AG04450 (cell line): ENCODE measurements at regions not wholly inside any gene's neighbourhood (a gene's known extent, or its start where the extent isn't known, plus 50 kb on each side); places are given as distances from the start of the nearest gene placed in this dataset.

Source experiments
- CTCF ChIA-PET: fragments of 300-600, 350-600 bp; formaldehyde crosslinking; extraction: SDS; loops from one replicate; lab custom pipeline; 2022; ENCODE audit warnings: antibody characterized with exemption, inconsistent platforms; lab: Charles Lee
- POLR2A ChIA-PET: fragments of 350-600 bp; formaldehyde crosslinking; extraction: SDS; loops from one replicate; lab custom pipeline; 2021; ENCODE audit warnings: antibody characterized with exemption, inconsistent platforms; lab: Yijun Ruan, JAX
- DNase-seq: peaks from one replicate; pipeline ENCODE4 v3.0.0-alpha.2; 2011; ENCODE audit warnings: low read depth, low spot score
- H3K27ac ChIP-seq: one replicate; pipeline ENCODE4 v1.5.1; 2012; ENCODE audit warnings: low read depth, low read length, control low read depth
- H3K27me3 ChIP-seq: one replicate; pipeline ENCODE4 v1.6.0; 2012; ENCODE audit warnings: low read length; ENCODE audit not compliant: control insufficient read depth, insufficient read depth
- H3K4me3 ChIP-seq: 2 replicates; pipeline ENCODE4 v1.5.1; 2011; ENCODE audit warnings: mild to moderate bottlenecking, low read depth, low read length, control low read depth
- H3K9me3 ChIP-seq: 2 replicates; pipeline ENCODE4 v1.5.1; 2012; ENCODE audit warnings: low read length; ENCODE audit not compliant: control insufficient read depth, insufficient read depth
- TF ChIP-seq, protein P1 (sequence below): IDR thresholded peaks from 2 replicates; pipeline ENCODE4 v1.5.1; 2011; ENCODE audit warnings: low read depth, low read length, control low read depth, inconsistent platforms

DNA sequence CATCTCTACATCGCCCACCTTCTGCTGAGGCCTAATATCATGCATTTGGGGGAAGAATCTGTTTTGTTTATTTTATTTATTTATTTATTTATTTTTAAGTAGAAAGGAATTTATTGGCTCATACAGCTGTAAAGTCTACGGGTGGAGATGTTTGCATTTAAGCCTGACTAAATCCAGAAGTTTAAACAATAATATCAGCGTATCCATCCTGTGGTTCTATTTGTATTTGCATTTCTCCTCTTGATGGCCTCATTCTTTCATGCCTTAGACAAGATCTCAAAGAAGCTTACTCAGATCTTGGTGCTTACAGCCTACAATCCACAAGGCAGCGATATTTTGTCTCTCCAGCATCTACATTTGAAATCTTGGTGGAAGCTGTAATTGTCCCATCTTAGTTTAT lies 67.1 kb upstream of the CARD18 start:
- Histone ChIP-seq H3K27me3 (no peaks in the 10 kb centered on the region), H3K9me3 (no peaks in the 10 kb centered on the region), H3K27ac (no peak overlapping the region), H3K4me3 (no peak overlapping the region)
- POLR2A ChIA-PET = interaction anchor here (0.5 kb wide), 1 partner anchor 171 kb away, joined by 4 read pairs; the partner anchor contains the start of gene CASP1
- CTCF ChIA-PET = no interaction called here
- no peak for DNase-seq
- TF ChIP-seq, protein P1, sequence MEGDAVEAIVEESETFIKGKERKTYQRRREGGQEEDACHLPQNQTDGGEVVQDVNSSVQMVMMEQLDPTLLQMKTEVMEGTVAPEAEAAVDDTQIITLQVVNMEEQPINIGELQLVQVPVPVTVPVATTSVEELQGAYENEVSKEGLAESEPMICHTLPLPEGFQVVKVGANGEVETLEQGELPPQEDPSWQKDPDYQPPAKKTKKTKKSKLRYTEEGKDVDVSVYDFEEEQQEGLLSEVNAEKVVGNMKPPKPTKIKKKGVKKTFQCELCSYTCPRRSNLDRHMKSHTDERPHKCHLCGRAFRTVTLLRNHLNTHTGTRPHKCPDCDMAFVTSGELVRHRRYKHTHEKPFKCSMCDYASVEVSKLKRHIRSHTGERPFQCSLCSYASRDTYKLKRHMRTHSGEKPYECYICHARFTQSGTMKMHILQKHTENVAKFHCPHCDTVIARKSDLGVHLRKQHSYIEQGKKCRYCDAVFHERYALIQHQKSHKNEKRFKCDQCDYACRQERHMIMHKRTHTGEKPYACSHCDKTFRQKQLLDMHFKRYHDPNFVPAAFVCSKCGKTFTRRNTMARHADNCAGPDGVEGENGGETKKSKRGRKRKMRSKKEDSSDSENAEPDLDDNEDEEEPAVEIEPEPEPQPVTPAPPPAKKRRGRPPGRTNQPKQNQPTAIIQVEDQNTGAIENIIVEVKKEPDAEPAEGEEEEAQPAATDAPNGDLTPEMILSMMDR = no peak

DNA sequence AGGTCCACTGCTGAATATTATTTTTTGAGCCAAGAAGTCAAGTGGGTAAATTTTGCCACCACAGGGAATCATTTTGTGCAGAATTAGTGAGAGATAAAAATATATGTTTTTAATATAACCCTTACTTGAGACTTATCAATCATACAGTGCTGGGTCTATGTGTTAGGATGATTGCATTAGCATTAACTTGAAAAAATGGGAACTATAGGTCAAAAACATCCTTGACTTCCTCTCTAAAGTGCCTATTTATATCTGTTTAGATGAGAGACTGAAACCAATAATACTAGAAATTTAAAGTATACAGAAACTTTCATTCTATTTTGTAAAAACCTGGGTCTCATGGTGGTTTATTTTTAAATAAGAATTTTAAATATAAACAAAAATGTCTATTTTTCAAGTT lies 65.1 kb upstream of the CARD18 start:
- H3K27me3 ChIP-seq = no peaks in the 10 kb centered on the region
- TF ChIP-seq, protein P1 = no peak
- H3K27ac ChIP-seq = no peak overlapping the region
- no peak overlapping the region for H3K4me3 ChIP-seq
- no peaks in the 10 kb centered on the region for H3K9me3 ChIP-seq
- ChIA-PET CTCF (no interaction called here), POLR2A (no interaction called here)
- DNase-seq = no peak

DNA sequence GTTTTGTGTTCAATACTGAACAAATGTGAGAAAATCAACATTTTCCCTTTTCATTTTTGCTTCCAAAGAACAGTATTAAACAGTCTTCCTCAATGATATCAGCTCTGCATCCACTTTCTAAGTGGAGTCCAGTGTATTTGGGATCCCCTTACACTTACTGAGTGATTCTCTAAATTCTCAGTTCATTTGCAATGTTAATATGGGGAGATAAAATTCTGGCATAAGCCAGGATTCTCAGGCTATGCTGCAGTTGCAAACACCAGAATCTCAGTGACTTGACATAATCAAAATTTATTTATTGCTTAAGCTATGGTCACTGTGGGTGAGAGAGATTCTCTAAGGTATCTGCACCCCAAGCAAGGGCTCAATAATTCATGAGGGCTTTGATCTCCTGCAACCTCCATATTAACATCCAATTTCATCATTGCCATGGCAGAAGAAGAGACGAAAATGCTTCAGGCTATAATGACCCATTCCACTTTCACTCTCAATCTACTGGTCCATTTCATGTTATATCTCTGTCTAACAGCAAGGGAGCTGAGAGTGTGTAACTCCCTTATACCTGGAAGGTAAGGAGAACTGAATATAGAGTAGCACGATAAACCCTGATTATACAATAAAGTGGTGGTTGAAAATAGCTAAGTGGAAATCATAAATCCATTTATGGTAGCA lies 64.1 kb upstream of the CARD18 start:
- CTCF ChIA-PET = interaction anchor here (0.6 kb wide), 1 partner anchor 23 kb away, joined by 5 read pairs; no protein-coding TSS in a partner anchor
- H3K4me3 ChIP-seq = no peak overlapping the region
- POLR2A ChIA-PET = no interaction called here
- TF ChIP-seq, protein P1 = no peak
- no peak overlapping the region for H3K27ac ChIP-seq
- no peaks in the 10 kb centered on the region for H3K27me3 ChIP-seq
- H3K9me3 ChIP-seq = no peaks in the 10 kb centered on the region
- DNase-seq = no peak

DNA sequence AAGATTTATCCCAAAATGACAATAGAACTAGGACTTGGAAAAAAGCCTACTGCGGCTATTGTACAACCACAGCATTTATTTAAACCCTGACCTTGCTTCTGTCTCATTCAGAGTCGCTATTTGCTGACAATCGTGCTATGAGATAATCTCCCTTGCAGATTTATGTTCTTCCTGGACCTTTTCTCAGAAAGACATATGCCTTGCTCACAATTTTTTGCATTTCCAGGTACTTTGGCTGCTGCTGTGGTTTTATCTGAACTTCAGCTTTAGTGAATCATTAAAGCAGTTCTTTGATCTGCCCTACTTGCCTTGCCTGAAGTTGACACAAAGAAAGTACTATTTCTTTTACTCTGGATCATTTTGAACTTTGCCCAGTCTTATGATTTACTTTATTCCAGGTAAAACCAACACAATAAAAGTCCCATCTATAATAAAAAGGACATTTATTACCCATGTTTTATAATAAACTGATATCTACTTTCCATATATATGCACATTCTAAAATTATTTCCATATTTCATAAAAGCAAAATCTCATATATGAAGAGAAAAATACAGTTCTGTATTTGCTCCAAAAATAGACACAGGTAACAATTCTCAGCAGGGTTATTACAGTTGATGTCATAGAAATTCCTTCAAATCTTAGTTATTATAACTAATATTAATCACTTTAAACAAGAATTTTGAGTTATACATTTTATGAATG lies 63.4 kb upstream of the CARD18 start:
- H3K9me3 ChIP-seq = no peaks in the 10 kb centered on the region
- ChIA-PET POLR2A (no interaction called here), CTCF (no interaction called here)
- H3K27ac ChIP-seq = no peak overlapping the region
- H3K27me3 ChIP-seq = no peaks in the 10 kb centered on the region
- no peak overlapping the region for H3K4me3 ChIP-seq
- TF ChIP-seq, protein P1 = no peak
- no peak for DNase-seq

DNA sequence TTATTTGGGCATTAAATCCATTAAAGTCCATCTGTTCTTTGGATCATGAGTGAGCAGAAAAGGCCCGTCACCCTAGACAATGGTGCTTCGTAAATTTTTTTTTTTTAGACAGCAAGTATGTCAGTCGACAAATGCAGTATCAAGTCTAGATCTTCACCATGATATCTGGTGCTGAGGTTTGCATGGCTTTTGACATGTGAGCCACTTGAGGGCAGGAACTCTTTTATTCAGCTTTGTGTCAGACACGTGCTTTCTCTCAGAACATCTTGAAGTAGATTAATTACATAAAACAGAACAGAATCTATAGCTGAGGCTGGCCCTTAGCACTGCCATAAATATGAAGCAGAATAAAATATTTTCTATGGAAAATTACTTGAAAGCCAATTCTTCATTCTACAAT lies 62.9 kb upstream of the CARD18 start:
- H3K27ac ChIP-seq = no peak overlapping the region
- no peaks in the 10 kb centered on the region for H3K9me3 ChIP-seq
- CTCF ChIA-PET = no interaction called here
- H3K4me3 ChIP-seq = no peak overlapping the region
- TF ChIP-seq, protein P1 = no peak
- no peak for DNase-seq
- POLR2A ChIA-PET = no interaction called here
- H3K27me3 ChIP-seq = no peaks in the 10 kb centered on the region
